ENCODE measurements at regions not wholly inside any gene's neighbourhood (a gene's known extent, or its start where the extent isn't known, plus 50 kb on each side); places are given as distances from the start of the nearest gene placed in this dataset.

DNA sequence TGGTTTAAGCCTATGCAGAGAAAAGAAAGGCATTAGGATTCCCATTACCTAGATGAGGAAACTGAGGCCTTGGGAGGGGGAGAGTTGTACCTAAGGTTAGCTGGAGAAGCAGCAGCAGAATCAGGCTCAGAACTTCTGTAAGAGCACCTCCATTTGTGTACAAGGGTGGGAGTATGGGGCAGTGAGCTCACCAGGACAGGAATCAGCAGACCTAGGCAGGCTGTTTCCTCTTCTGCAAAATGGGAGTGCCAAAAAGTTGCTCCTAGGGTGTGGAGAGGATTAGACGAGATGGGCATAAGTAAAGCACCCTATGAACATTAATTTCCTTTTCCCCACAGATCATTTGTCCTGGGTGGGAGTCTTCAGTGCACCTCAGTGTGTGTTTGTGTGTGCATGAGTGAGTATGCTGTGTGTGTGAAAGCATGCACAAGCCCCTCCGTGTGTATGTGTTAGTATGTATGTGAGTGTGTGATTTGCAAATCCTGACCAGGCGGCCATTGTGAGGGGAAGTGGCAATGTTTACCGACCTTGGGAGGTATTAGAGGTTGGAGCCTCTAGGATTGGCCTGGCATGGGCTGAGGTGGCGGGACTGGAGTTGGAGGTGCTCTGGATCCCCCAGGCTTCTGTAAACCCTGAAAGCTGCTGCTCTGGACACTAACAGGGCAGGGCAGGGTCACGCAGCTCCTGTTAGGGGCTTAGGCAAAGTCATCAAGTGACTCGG lies 78.8 kb downstream of the VEGFA start:
- TF ChIP-seq, protein P1, sequence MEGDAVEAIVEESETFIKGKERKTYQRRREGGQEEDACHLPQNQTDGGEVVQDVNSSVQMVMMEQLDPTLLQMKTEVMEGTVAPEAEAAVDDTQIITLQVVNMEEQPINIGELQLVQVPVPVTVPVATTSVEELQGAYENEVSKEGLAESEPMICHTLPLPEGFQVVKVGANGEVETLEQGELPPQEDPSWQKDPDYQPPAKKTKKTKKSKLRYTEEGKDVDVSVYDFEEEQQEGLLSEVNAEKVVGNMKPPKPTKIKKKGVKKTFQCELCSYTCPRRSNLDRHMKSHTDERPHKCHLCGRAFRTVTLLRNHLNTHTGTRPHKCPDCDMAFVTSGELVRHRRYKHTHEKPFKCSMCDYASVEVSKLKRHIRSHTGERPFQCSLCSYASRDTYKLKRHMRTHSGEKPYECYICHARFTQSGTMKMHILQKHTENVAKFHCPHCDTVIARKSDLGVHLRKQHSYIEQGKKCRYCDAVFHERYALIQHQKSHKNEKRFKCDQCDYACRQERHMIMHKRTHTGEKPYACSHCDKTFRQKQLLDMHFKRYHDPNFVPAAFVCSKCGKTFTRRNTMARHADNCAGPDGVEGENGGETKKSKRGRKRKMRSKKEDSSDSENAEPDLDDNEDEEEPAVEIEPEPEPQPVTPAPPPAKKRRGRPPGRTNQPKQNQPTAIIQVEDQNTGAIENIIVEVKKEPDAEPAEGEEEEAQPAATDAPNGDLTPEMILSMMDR (conservative IDR thresholded peaks at IDR 0.05 in 1 of 2, IDR thresholded peaks at IDR 0.05 in 1 of 2; ENCODE audit: extremely low read depth in 1 of 2, insufficient read depth in 1 of 2, low read depth in 1 of 2, low read length in 2 of 2), result no peak
- no peak for TF ChIP-seq EZH2 (IDR thresholded peaks at IDR 0.05; ENCODE audit: borderline replicate concordance, low read length)
